H1 (cell line): ENCODE measurements at regions not wholly inside any gene's neighbourhood (a gene's known extent, or its start where the extent isn't known, plus 50 kb on each side); places are given as distances from the start of the nearest gene placed in this dataset.

Source experiments
- CTCF ChIA-PET: fragments of 300-600 bp; sonication (Branson Sonifier 250); formaldehyde crosslinking; loops from one replicate; lab custom pipeline; 2021; ENCODE audit not compliant: partially characterized antibody; lab: Charles Lee
- POLR2A ChIA-PET: fragments of 300-600 bp; sonication (Branson Sonifier 250); formaldehyde crosslinking; loops from one replicate; lab custom pipeline; 2021; ENCODE audit warnings: inconsistent platforms; ENCODE audit not compliant: partially characterized antibody; lab: Charles Lee
- DNase-seq, 2 experiments: peaks; one replicate each; pipeline versions ENCODE4 v3.0.0 to v3.0.0-alpha.2; 2010 to 2022; ENCODE audit warnings: low spot score in 2 of 2, low read depth in 1 of 2, mixed read lengths in 1 of 2
- FAIRE-seq: peaks from 2 replicates; lab custom pipeline; 2011; peaks lifted over from hg19 to GRCh38; lab: Jason Lieb, UNC
- H2AFZ ChIP-seq: 2 replicates; pipeline ENCODE4 v1.8.1; 2012; ENCODE audit warnings: low read length, inconsistent platforms
- H2AK5ac ChIP-seq: 2 replicates; pipeline ENCODE4 v1.6.1; 2013; ENCODE audit warnings: low read depth, low read length
- H2BK120ac ChIP-seq: replicated peaks from 2 replicates; pipeline ENCODE3; 2013; ENCODE audit warnings: low read depth, low read length, inconsistent platforms
- H2BK12ac ChIP-seq: 2 replicates; pipeline ENCODE4 v1.6.1; 2013; ENCODE audit warnings: low read depth, low read length
- H2BK15ac ChIP-seq: 2 replicates; pipeline ENCODE4 v1.6.1; 2013; ENCODE audit warnings: low read length
- H2BK20ac ChIP-seq: 2 replicates; pipeline ENCODE4 v1.6.1; 2013; ENCODE audit warnings: low read length
- H2BK5ac ChIP-seq: 2 replicates; pipeline ENCODE4 v1.6.1; 2013; ENCODE audit warnings: low read depth, low read length
- H3K14ac ChIP-seq: 2 replicates; pipeline ENCODE4 v1.6.1; 2013; ENCODE audit warnings: inconsistent platforms; ENCODE audit not compliant: insufficient read length
- H3K18ac ChIP-seq: 2 replicates; pipeline ENCODE4 v1.6.1; 2013; ENCODE audit warnings: low read length; ENCODE audit errors: extremely low read depth
- H3K23ac ChIP-seq: 2 replicates; pipeline ENCODE4 v1.6.1; 2013; ENCODE audit warnings: inconsistent platforms; ENCODE audit not compliant: insufficient read length
- H3K23me2 ChIP-seq: 2 replicates; pipeline ENCODE4 v1.6.1; 2013; ENCODE audit warnings: low read depth, low read length
- H3K27ac ChIP-seq: 2 replicates; pipeline ENCODE4 v1.6.1; 2011; ENCODE audit warnings: low read depth, low read length, inconsistent platforms
- H3K27me3 ChIP-seq, 4 experiments: replicated peaks in 1 of 4; 1 replicate in 1 of 4; 2 replicates in 3 of 4; pipeline versions ENCODE4 v1.6.1 to v1.8.1; 2011 to 2013; ENCODE audit warnings: low read length in 3 of 4, mild to moderate bottlenecking in 3 of 4, inconsistent platforms in 2 of 4, mixed read lengths in 2 of 4, moderate library complexity in 1 of 4; ENCODE audit not compliant: control insufficient read depth in 3 of 4, insufficient read depth in 3 of 4; ENCODE audit errors: extremely low read depth in 1 of 4
- H3K36me3 ChIP-seq, 4 experiments: 2 replicates each; pipeline versions ENCODE4 v1.6.1 to v1.8.1; 2011 to 2013; ENCODE audit warnings: mild to moderate bottlenecking in 4 of 4, low read length in 3 of 4, moderate library complexity in 2 of 4, control low read depth in 1 of 4, inconsistent platforms in 1 of 4; ENCODE audit not compliant: insufficient read depth in 4 of 4, control insufficient read depth in 2 of 4
- H3K4ac ChIP-seq: replicated peaks from 2 replicates; pipeline ENCODE3; 2013; ENCODE audit warnings: low read length, low read depth, mixed read lengths, inconsistent platforms; ENCODE audit not compliant: insufficient read length
- H3K4me1 ChIP-seq, 4 experiments: replicated peaks in 1 of 4; 1 replicate in 1 of 4; 2 replicates in 3 of 4; pipeline versions ENCODE4 v1.6.1 to v1.8.1; 2011 to 2013; ENCODE audit warnings: low read length in 3 of 4, inconsistent platforms in 2 of 4, mixed read lengths in 1 of 4; ENCODE audit not compliant: insufficient read depth in 4 of 4, control insufficient read depth in 3 of 4
- H3K4me2 ChIP-seq, 2 experiments: 2 replicates each; pipeline versions ENCODE4 v1.6.1 to v1.8.1; 2011 to 2013; ENCODE audit warnings: low read depth in 2 of 2, low read length in 2 of 2, control low read depth in 1 of 2, inconsistent platforms in 1 of 2, mild to moderate bottlenecking in 1 of 2; ENCODE audit not compliant: insufficient read depth in 1 of 2
- H3K4me3 ChIP-seq, 4 experiments: fragments of 200-600, 300-600 bp in 1 of 4; sonication (generic), shearing (Covaris generic), sonication (Bioruptor Twin) in 1 of 4; 2 replicates each; pipeline versions ENCODE4 v1.5.1 to v1.8.1; 2011 to 2016; ENCODE audit warnings: low read length in 4 of 4, low read depth in 3 of 4, control low read depth in 2 of 4, inconsistent platforms in 2 of 4, mild to moderate bottlenecking in 2 of 4, mixed read lengths in 1 of 4, moderate library complexity in 1 of 4; ENCODE audit not compliant: insufficient read depth in 2 of 4; ENCODE audit errors: extremely low read depth in 1 of 4
- H3K56ac ChIP-seq: replicated peaks from 2 replicates; pipeline ENCODE3; 2013; ENCODE audit warnings: low read depth, mild to moderate bottlenecking, mixed read lengths, low read length, inconsistent platforms; ENCODE audit not compliant: insufficient read length
- H3K79me1 ChIP-seq: 2 replicates; pipeline ENCODE4 v1.6.1; 2013; ENCODE audit warnings: low read depth, low read length, control low read depth
- H3K79me2 ChIP-seq, 2 experiments: 2 replicates each; pipeline versions ENCODE4 v1.6.1 to v1.8.1; 2012 to 2013; ENCODE audit warnings: low read length in 2 of 2, mild to moderate bottlenecking in 2 of 2, inconsistent platforms in 1 of 2; ENCODE audit not compliant: insufficient read depth in 2 of 2, control insufficient read depth in 1 of 2
- H3K9ac ChIP-seq, 4 experiments: replicated peaks in 1 of 4; 1 replicate in 1 of 4; 2 replicates in 3 of 4; pipeline versions ENCODE4 v1.6.1 to v1.8.1; 2011 to 2013; ENCODE audit warnings: low read depth in 3 of 4, low read length in 3 of 4, control low read depth in 2 of 4, mild to moderate bottlenecking in 2 of 4, moderate library complexity in 2 of 4, inconsistent platforms in 1 of 4; ENCODE audit errors: extremely low read depth in 1 of 4
- H3K9me3 ChIP-seq, 2 experiments: 2 replicates each; pipeline versions ENCODE4 v1.6.1 to v1.8.1; 2012 to 2013; ENCODE audit warnings: mild to moderate bottlenecking in 2 of 2, moderate library complexity in 2 of 2, control low read depth in 1 of 2, inconsistent platforms in 1 of 2, low read depth in 1 of 2, low read length in 1 of 2, mixed read lengths in 1 of 2; ENCODE audit not compliant: insufficient read depth in 2 of 2
- H4K20me1 ChIP-seq, 2 experiments: replicated peaks in 1 of 2; 2 replicates each; pipeline versions ENCODE3 to v1.8.1; 2011 to 2013; ENCODE audit warnings: inconsistent platforms in 2 of 2, low read length in 2 of 2, mild to moderate bottlenecking in 1 of 2; ENCODE audit not compliant: insufficient read depth in 2 of 2, control insufficient read depth in 1 of 2
- H4K5ac ChIP-seq: 2 replicates; pipeline ENCODE4 v1.6.1; 2013; ENCODE audit warnings: low read length, low read depth, mixed read lengths, inconsistent platforms; ENCODE audit not compliant: insufficient read length
- H4K8ac ChIP-seq: 2 replicates; pipeline ENCODE4 v1.8.0; 2013; ENCODE audit warnings: mild to moderate bottlenecking, moderate library complexity, low read length, inconsistent platforms; ENCODE audit not compliant: insufficient read depth; ENCODE audit errors: extremely low read depth
- H4K91ac ChIP-seq: replicated peaks from 2 replicates; pipeline ENCODE3; 2013; ENCODE audit warnings: low read length, mixed read lengths, inconsistent platforms; ENCODE audit not compliant: insufficient read length
- CBX5 ChIP-seq: fragments of 300-800, 300-1000 bp; sonication (generic); IDR thresholded peaks from 2 replicates; pipeline ENCODE4 v1.7.1; 2016; ENCODE audit warnings: antibody characterized with exemption, low read length, low read depth
- EGR1 ChIP-seq: IDR thresholded peaks from 2 replicates; pipeline ENCODE4 v1.6.1; 2011; ENCODE audit warnings: low read depth, low read length, borderline replicate concordance
- WGBS, 2 experiments: shearing (Covaris generic) in 1 of 2; methylation state at CpG; one replicate each; pipeline versions ENCODE4 v1.1.6 to v1.1.7; 2013 to 2015; ENCODE audit warnings: low lambda C conversion rate in 2 of 2, mixed read lengths in 2 of 2, inconsistent platforms in 1 of 2, low coverage in 1 of 2, missing lambda C conversion rate in 1 of 2; ENCODE audit not compliant: insufficient replicate concordance in 2 of 2, insufficient coverage in 1 of 2, insufficient read length in 1 of 2; ENCODE audit errors: extremely low coverage in 1 of 2, missing lambda C conversion rate in 1 of 2; 5-methylcytosine and 5-hydroxymethylcytosine counted together

DNA sequence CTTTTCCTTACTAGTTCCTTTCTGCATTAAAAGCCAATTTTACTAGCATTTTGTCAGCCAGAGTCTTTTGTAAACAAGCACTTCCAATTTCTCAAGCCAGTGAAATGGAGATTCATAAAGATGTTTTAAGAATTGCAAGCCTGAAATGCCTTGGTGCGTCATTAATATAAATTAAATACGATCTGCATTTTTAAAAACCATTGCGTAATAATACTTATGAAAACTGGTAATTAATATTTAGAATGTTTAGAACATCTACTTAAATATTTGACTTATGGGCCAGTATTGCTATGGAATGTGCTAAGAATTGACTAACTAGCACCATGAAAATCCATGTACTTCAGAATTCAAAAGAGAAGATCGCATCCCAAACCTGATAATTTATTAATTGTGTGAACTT is 89.1 kb upstream of the PROX1 start:
- Histone ChIP-seq H2BK12ac (no peak overlapping the region), H3K4me3 (no peak overlapping the region), H2AFZ (no peak overlapping the region), H4K5ac (no peak overlapping the region), H4K91ac (no peak overlapping the region), H2BK120ac (no peak overlapping the region), H3K79me2 (no peaks in the 10 kb centered on the region), H3K23me2 (no peaks in the 10 kb centered on the region), H3K27ac (no peak overlapping the region), H3K4ac (no peak overlapping the region), H3K14ac (no peak overlapping the region), H3K9me3 (no peaks in the 10 kb centered on the region), H2BK5ac (no peak overlapping the region), H3K56ac (no peak overlapping the region), H2BK15ac (no peak overlapping the region), H3K79me1 (no peaks in the 10 kb centered on the region), H4K20me1 (no peaks in the 10 kb centered on the region), H3K23ac (no peak overlapping the region), H2BK20ac (no peak overlapping the region), H4K8ac (no peak overlapping the region), H3K4me2 (no peak overlapping the region), H3K4me1 (no peaks in the 10 kb centered on the region), H3K9ac (no peak overlapping the region), H3K27me3 (no peaks in the 10 kb centered on the region), H3K18ac (no peak overlapping the region), H3K36me3 (no peaks in the 10 kb centered on the region), H2AK5ac (no peak overlapping the region)
- DNase-seq (no peak), FAIRE-seq (no peak)
- 92% methylated on average over 4 of the region's 4 CpGs; no CpG with 5 or more reads in 1 of the 2 experiments for WGBS, 2 experiments
- CTCF ChIA-PET = interaction anchor here (1.6 kb wide), 1 partner anchor 14 kb away, joined by 4 read pairs; no protein-coding TSS in a partner anchor
- POLR2A ChIA-PET = no interaction called here
- no peak for TF ChIP-seq EGR1
- no peak for TF ChIP-seq CBX5
